ENCODE measurements at regions not wholly inside any gene's neighbourhood (a gene's known extent, or its start where the extent isn't known, plus 50 kb on each side); places are given as distances from the start of the nearest gene placed in this dataset.

DNA sequence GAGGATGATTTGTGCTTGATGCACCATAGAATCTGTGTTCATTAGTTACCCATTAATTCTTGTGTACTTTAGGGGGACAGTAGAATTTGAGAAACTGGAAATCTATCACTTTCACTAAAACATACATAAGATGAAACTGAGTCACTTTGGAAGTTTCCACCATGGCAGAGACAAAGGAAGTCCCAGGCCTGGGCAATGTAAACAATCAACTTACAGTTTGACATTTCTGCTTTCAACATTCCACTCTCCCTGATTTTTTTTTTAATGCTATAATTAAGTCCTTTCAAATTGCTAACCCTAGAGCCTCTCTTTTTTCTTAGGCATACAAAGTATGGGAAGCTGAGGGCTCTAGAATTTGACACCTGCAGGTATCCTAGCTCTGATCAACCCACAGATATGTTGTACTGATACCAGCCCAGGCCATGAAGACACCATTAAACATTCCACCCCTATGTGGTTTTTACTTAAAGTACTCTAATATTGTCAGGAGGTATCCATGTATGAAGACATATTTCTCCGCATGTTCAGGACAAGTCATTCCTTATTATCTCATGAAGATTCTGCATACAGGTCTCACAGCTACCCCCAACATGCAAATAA is 88.5 kb upstream of the GLS start:
- H3K4me1 Mint-ChIP-seq: no peaks in the 10 kb centered on the region
- no peak for ATAC-seq (ENCODE audit: low read depth)

DNA sequence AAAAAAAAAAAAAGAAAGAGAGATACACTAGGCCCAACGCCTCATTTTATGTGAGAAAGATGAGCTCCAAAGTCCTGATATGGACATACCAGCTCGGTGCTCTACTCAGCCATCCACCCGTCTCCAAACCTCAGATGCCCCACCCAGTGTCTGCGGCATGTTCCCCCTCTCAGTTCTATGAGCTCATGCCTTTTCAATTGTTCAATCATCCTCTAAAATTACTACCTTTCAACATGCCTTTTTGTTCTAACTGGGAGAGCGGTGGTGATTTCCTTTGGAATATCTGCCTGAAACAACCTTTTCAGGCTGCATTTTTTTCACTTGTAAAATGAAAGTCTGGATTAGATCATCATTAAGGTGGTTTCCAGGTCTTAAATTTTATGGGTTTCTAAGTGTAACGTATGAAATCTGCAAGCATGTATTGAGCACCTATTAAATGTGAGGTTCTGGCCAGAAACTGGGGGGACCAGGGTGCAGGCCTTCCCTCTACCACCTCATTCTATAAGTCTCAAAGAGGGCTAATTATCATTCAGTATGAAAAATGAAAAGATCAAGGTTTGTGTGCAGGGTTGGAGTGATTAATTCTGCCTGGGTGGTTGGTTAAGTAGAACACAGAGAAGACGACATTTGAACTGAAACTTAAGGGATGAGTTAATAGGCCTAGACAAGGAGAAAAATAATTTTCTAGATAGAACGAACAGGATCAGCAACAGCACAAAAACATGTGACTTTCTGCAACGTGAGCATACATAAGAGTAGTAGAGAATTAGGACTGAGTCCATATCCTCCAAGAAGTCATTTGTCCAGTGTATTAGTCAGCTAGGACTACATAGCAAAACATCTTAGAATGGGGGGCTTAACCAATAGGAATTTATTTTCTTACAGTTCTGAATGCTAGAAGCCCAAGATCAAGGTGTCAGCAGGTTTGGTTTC is 87.4 kb upstream of the GLS start:
- ATAC-seq (ENCODE audit: low read depth): no peak
- H3K27ac Mint-ChIP-seq: no peak overlapping the region

More for the DNA sequence above, 88.5 kb upstream of the GLS start:
- H3K9me3 Mint-ChIP-seq: no peaks in the 10 kb centered on the region
- H3K4me3 Mint-ChIP-seq: no peak overlapping the region
- H3K27ac Mint-ChIP-seq: no peak overlapping the region
- H3K27me3 Mint-ChIP-seq: peaks cover 2% of the 10 kb centered on the region
- DNase-seq (ENCODE audit: low spot score in 2 of 2): no peak
- no peaks in the 10 kb centered on the region for H3K36me3 Mint-ChIP-seq

DNA sequence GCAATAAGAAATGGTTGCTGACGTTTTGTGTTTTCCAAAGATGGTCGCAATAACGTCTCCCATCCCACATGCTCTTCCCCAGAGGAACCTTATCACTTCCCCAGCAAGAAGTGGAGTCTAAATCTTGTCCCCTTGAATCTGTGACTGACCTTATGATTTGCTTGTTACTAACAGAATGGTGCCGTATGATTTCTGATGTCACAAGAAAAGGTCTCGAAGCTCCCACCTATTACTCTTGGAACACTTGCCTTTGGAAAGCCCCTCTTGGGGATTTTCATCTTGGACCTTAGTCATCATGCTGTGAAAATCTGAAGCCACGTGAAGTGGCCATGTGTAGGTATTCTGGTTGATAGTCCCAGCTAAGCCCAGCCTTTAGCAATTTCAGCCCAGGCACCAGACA is 86.2 kb upstream of the GLS start:
- ATAC-seq (ENCODE audit: low read depth) (no peak), DNase-seq (ENCODE audit: low spot score in 2 of 2) (no peak)
- Mint-ChIP-seq H3K4me1 (no peaks in the 10 kb centered on the region), H3K36me3 (no peaks in the 10 kb centered on the region), H3K27ac (no peak overlapping the region), H3K4me3 (no peak overlapping the region), H3K9me3 (no peaks in the 10 kb centered on the region), H3K27me3 (peaks cover 2% of the 10 kb centered on the region)

More for the DNA sequence above, 87.4 kb upstream of the GLS start:
- no peaks in the 10 kb centered on the region for H3K36me3 Mint-ChIP-seq
- no peak for DNase-seq (ENCODE audit: low spot score in 2 of 2)
- peaks cover 2% of the 10 kb centered on the region for H3K27me3 Mint-ChIP-seq
- no peaks in the 10 kb centered on the region for H3K4me1 Mint-ChIP-seq
- H3K4me3 Mint-ChIP-seq: no peak overlapping the region
- H3K9me3 Mint-ChIP-seq: no peaks in the 10 kb centered on the region

DNA sequence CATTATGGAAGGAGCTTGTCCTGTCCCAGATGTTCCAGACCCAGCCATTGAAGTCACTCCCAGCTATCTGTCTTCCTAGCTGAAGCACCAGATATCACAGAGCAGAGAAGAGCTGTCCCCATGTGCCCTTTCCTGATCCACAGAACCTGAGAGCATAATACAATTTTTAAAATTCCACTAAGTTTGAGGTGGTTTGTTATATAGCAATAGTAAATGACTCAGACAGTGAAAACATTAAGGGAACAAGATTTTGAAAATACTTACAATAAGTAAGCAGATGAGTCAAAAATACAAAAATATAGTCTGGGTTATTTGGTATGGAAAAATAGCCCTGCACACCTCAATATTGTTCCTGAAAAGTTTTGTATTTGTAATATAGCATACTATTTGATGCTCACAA is 85.8 kb upstream of the GLS start:
- H3K27ac Mint-ChIP-seq: no peak overlapping the region
- H3K27me3 Mint-ChIP-seq: peaks cover 2% of the 10 kb centered on the region
- H3K36me3 Mint-ChIP-seq: no peaks in the 10 kb centered on the region
- H3K4me1 Mint-ChIP-seq: no peaks in the 10 kb centered on the region
- H3K4me3 Mint-ChIP-seq: no peak overlapping the region
- no peaks in the 10 kb centered on the region for H3K9me3 Mint-ChIP-seq
- DNase-seq (ENCODE audit: low spot score in 2 of 2) (no peak), ATAC-seq (ENCODE audit: low read depth) (no peak)

DNA sequence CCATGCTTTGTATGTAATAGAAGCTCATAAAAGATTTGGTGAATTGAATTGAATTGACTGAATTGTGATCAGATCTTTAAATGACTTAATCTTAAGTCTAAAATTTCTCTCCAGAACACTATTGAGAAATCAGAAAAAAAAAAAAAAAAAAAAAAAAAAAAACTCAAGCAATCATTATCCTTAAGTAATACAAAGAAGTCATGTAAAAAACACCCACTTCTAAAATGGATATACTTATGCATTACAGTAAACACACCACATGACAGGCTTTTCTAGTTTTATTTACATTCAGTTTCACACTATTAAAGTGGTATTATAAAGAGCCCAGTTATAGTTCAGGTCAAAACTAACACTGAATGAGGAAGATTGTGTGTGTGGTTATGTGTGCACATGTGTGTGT is 84.9 kb upstream of the GLS start:
- Mint-ChIP-seq H3K4me1 (no peaks in the 10 kb centered on the region), H3K9me3 (no peaks in the 10 kb centered on the region), H3K36me3 (no peaks in the 10 kb centered on the region), H3K4me3 (no peak overlapping the region), H3K27me3 (peaks cover 2% of the 10 kb centered on the region), H3K27ac (no peak overlapping the region)
- ATAC-seq (ENCODE audit: low read depth) (no peak), DNase-seq (ENCODE audit: low spot score in 2 of 2) (no peak)

DNA sequence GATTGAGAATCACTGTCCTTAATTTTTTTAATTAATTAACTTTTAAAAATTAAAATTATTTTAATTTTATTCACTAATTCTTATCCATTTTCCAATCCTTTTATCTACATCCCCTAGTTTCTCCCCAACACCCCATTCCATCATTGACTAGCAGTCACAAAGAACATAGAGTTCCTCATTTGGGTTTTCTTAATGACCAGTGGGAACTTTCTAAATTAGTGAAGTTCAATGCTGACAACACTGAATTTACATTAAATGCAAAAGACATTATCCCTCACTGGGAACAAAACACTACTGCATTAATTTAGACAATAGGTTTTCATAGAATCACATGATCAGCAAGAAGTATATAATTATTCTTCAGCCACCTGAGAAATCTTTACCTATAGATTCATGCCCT is 80.6 kb upstream of the GLS start:
- H3K27ac Mint-ChIP-seq: no peak overlapping the region
- DNase-seq (ENCODE audit: low spot score in 2 of 2) (no peak), ATAC-seq (ENCODE audit: low read depth) (no peak)
- H3K9me3 Mint-ChIP-seq: no peaks in the 10 kb centered on the region
- H3K27me3 Mint-ChIP-seq: no peaks in the 10 kb centered on the region
- H3K4me3 Mint-ChIP-seq: no peak overlapping the region
- no peaks in the 10 kb centered on the region for H3K4me1 Mint-ChIP-seq
- no peaks in the 10 kb centered on the region for H3K36me3 Mint-ChIP-seq

DNA sequence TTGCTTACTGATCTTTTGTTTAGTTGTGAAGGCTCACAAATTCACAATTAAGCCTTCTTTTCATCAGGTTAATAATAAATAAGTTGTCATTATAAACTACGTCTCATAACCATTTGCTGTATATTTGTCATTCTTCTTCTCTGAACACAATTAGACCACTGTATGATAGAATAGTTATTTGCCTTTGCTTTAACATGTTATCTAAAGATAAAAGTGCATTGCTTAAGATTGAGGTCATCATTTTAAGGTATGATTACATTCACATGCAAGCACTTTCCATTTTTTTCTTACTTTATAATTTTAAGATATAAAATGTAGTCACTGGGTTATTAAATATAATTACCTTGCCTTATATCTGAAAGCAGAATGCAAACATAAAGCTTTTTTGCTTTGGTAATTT is 80.1 kb upstream of the GLS start:
- H3K4me3 Mint-ChIP-seq: no peak overlapping the region
- no peaks in the 10 kb centered on the region for H3K27me3 Mint-ChIP-seq
- DNase-seq (ENCODE audit: low spot score in 2 of 2) (no peak), ATAC-seq (ENCODE audit: low read depth) (no peak)
- no peaks in the 10 kb centered on the region for H3K9me3 Mint-ChIP-seq
- H3K4me1 Mint-ChIP-seq: no peaks in the 10 kb centered on the region
- no peaks in the 10 kb centered on the region for H3K36me3 Mint-ChIP-seq
- H3K27ac Mint-ChIP-seq: no peak overlapping the region

DNA sequence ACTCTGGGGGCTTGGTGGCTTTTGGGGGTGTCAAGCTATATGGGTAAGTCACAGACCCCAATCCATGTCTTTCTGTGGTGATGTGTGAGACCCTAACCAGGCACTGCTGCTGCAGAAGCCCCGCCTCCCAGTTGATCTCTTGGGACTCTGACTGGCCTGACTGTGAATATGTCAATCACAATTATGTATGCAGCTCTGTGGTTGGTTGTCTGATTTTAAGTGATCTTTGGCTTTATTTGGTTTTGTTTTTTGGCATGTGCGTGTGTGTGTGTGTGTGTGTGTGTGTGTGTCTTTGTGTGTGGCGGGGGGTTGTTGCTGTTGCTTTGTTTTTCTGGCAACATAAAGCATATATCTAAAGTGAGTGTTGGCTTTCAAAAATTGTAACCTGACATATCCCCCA is 78.5 kb upstream of the GLS start:
- Mint-ChIP-seq H3K9me3 (no peaks in the 10 kb centered on the region), H3K36me3 (no peaks in the 10 kb centered on the region), H3K4me1 (no peaks in the 10 kb centered on the region), H3K27me3 (no peaks in the 10 kb centered on the region), H3K4me3 (no peak overlapping the region), H3K27ac (no peak overlapping the region)
- DNase-seq (ENCODE audit: low spot score in 2 of 2) (no peak), ATAC-seq (ENCODE audit: low read depth) (no peak)

DNA sequence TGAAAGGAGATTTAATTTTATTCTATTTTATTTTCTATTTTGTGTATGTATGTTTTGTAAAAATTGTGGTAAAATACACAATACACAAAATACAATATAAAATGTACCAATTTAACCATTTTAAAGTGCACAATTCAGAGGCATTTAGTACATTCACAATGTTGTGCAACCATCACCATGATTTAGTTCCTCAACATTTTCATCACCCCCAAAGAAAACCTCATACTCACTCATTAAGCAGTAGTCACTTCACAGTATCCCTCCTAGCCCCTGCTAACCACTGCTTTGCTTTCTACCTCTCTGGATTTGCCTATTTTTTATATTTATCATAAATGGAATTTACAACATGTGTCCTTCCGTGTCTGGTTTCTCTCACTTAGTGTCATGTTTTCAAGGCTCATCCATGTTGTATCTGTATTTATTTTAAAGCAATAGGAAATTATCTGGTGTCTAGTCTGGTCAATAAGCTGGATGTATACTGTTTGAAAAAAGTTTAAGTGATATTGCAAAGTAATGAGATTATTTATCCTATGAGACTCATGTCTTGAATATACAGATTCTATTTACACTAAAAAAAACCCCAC is 77.9 kb upstream of the GLS start:
- Mint-ChIP-seq H3K27ac (no peak overlapping the region), H3K4me1 (peaks cover 1% of the 10 kb centered on the region), H3K4me3 (no peak overlapping the region), H3K36me3 (no peaks in the 10 kb centered on the region), H3K9me3 (no peaks in the 10 kb centered on the region), H3K27me3 (no peaks in the 10 kb centered on the region)
- ATAC-seq (ENCODE audit: low read depth) (no peak), DNase-seq (ENCODE audit: low spot score in 2 of 2) (no peak)

DNA sequence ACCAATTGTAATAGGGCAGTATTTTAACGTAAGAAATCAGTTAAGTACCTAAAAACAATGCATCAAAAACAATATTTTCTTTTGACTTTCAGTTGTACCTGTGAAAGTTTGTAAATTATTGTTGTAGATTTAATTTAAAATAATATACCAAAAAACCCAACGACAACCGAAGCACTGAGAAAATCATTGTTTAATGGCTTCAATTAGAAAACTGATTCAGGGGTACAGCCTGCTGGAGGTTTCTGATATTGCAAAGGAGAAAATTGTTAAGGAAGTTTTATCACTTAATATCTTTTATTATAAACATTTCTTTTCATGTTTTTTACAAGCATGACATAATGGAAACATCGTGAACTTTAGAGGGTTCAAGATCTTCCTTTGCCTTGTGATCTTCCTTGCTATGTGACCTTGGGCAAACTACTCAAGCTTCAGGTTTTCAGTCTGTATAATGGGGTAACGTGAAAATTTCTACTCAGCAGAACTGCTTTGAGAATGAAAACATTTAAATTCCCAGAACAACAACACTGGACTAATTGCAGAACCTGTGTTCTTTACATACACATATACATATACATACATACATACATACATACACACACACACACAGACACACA is 76.3 kb upstream of the GLS start:
- no peaks in the 10 kb centered on the region for H3K36me3 Mint-ChIP-seq
- no peak overlapping the region for H3K4me3 Mint-ChIP-seq
- peaks cover 3% of the 10 kb centered on the region for H3K4me1 Mint-ChIP-seq
- no peaks in the 10 kb centered on the region for H3K9me3 Mint-ChIP-seq
- H3K27me3 Mint-ChIP-seq: no peaks in the 10 kb centered on the region
- no peak for DNase-seq (ENCODE audit: low spot score in 2 of 2)
- ATAC-seq (ENCODE audit: low read depth): no peak
- no peak overlapping the region for H3K27ac Mint-ChIP-seq

DNA sequence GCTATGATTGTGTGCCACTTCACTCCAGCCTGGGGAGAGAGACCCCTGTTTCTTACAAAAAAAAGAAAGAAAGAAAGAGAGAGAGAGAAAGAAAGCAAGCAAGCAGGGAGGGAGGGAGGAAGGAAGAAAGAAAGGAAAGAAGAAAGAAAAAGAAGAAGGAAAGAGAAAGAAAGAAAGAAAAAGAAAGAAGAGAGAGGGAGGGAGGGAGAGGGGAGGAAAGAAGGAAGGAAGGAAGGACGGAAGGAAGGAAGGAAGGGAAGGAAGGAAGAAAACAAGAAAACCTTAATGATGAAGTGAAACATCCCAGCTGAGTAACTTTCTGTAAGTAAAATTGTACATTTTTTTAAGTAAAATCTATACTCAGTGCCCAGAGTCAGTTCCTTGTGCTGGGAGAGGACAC is 75.5 kb upstream of the GLS start:
- no peak for DNase-seq (ENCODE audit: low spot score in 2 of 2)
- H3K9me3 Mint-ChIP-seq: no peaks in the 10 kb centered on the region

DNA sequence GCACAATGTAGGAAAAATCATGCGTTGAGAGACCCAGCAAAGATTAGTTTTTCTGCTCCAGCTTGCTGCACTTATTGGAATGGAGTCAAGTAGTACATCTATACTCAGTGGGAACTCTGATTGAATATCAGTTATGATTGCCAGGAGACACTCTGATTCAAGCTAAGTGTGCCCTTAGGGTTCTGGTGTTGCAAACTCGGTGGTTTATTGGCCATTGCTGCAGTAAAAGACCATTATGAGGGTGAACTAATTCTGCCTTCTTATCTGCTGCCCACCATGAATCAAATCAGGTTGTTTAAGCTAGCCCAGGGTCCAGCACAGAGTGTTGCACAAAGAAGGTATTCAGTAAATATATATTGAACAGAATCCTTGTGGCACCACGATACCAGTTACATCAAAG is 74.8 kb upstream of the GLS start:
- no peaks in the 10 kb centered on the region for H3K27me3 Mint-ChIP-seq
- ATAC-seq (ENCODE audit: low read depth) (no peak), DNase-seq (ENCODE audit: low spot score in 2 of 2) (no peak)
- H3K9me3 Mint-ChIP-seq: no peaks in the 10 kb centered on the region
- H3K27ac Mint-ChIP-seq: no peak overlapping the region
- H3K4me1 Mint-ChIP-seq: peaks cover 3% of the 10 kb centered on the region
- no peak overlapping the region for H3K4me3 Mint-ChIP-seq
- no peaks in the 10 kb centered on the region for H3K36me3 Mint-ChIP-seq

More for the DNA sequence above, 75.5 kb upstream of the GLS start:
- ATAC-seq (ENCODE audit: low read depth): no peak
- Mint-ChIP-seq H3K36me3 (no peaks in the 10 kb centered on the region), H3K4me3 (no peak overlapping the region), H3K27ac (no peak overlapping the region), H3K4me1 (peaks cover 3% of the 10 kb centered on the region), H3K27me3 (no peaks in the 10 kb centered on the region)

DNA sequence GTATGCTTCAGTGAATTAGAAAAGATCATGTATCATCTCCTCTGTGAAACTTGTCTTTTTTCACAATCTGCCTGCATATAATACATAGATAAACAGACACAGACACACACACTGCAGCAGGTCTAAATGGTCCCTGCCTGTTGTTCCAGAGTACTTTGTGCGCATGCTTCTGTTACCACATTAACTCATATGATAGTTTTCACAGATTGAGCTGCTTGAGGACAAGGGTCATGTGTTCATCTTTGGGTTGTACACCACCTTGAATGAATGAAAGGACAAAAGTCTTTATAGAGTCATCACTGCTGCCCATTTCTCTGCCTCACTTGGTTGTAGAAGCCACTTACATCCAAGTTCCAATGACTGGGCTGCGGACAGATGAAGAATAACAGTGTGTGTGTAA is 72.7 kb upstream of the GLS start:
- DNase-seq (ENCODE audit: low spot score in 2 of 2) (no peak), ATAC-seq (ENCODE audit: low read depth) (no peak)
- Mint-ChIP-seq H3K36me3 (peaks cover 3% of the 10 kb centered on the region), H3K4me3 (no peak overlapping the region), H3K27me3 (no peaks in the 10 kb centered on the region), H3K4me1 (peaks cover 3% of the 10 kb centered on the region), H3K27ac (no peak overlapping the region), H3K9me3 (no peaks in the 10 kb centered on the region)

DNA sequence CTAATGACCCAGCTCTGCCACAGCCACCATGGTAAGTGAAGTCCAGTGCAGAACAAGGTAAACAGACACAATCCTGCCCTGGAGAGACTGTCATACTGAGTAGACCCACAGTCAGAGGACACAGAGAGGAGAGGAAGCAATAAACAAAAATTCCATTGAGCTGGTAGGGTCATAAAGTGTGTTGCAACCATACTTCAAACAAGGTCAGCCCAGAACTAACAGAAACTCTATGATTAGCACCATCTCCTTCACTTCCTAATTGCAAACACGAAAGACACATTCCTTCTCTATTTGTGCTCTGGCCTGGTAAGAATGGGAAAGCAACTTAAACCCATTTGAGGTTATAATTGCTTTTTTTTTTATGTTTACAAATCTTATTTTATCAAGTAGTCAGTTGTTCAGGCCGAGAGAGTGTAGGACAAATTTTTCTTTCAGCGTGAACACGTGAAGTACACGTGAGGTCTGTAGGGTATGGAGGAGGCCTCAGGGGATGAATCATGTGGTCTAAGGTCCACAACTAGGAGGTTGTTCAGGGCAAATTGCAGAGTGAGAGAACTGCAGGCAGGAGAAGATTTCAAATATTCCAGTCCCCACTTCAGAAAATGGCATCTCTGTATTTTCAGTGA is 71.4 kb upstream of the GLS start:
- ATAC-seq (ENCODE audit: low read depth): no peak
- H3K4me3 Mint-ChIP-seq: no peak overlapping the region
- peaks cover 5% of the 10 kb centered on the region for H3K36me3 Mint-ChIP-seq
- peaks cover 3% of the 10 kb centered on the region for H3K4me1 Mint-ChIP-seq
- DNase-seq (ENCODE audit: low spot score in 2 of 2): no peak
- no peaks in the 10 kb centered on the region for H3K9me3 Mint-ChIP-seq
- no peaks in the 10 kb centered on the region for H3K27me3 Mint-ChIP-seq
- H3K27ac Mint-ChIP-seq: no peak overlapping the region
